Right lobe of liver (tissue), 6 donors: ENCODE measurements at regions not wholly inside any gene's neighbourhood (a gene's known extent, or its start where the extent isn't known, plus 50 kb on each side); places are given as distances from the start of the nearest gene placed in this dataset.
A peak's percentile ranks its signal among the peaks of the same experiment; 100 is the strongest.
"Not testable (repeated sequence)": the region's sequence is repeated elsewhere in the genome, so short reads cannot be mapped to it uniquely, and the experiment has no call there.

Experiments
- ATAC-seq, 4 donors: fragments of 200-7000 bp; cut with Tn5 transposase; one replicate each; pipeline ENCODE4 v1.9.1; 2020; ENCODE audit warnings: mild to moderate bottlenecking in 4 of 4, moderate library complexity in 4 of 4
- DNase-seq, 3 donors: peaks; one replicate each; pipeline ENCODE4 v3.0.0-alpha.2; 2020
- H3K27ac ChIP-seq, 3 donors: fragments of 200-600 bp; one replicate each; pipeline ENCODE4 v1.8.0; 2022
- H3K27me3 ChIP-seq, 2 donors: fragments of 200-600 bp; one replicate each; pipeline ENCODE4 v1.8.0; 2022
- H3K36me3 ChIP-seq, 4 donors: fragments of 200-600 bp; sonication (generic) in 1 of 4; one replicate each; pipeline versions ENCODE4 v1.5.1 to v1.8.0; 2017 to 2022; ENCODE audit warnings: control low read depth in 1 of 4
- H3K4me1 ChIP-seq, 4 donors: fragments of 200-600 bp; sonication (generic) in 1 of 4; one replicate each; pipeline versions ENCODE4 v1.5.1 to v1.8.0; 2017 to 2022; ENCODE audit warnings: control low read depth in 1 of 4
- H3K4me3 ChIP-seq, 3 donors: fragments of 200-600 bp; one replicate each; pipeline ENCODE4 v1.8.0; 2022
- H3K9me3 ChIP-seq, 4 donors: fragments of 200-600 bp; sonication (generic) in 1 of 4; one replicate each; pipeline versions ENCODE4 v1.5.1 to v1.8.0; 2017 to 2022; ENCODE audit warnings: control low read depth in 1 of 4
- POLR2A ChIP-seq: fragments of 450-650 bp; IDR thresholded peaks from one replicate; pipeline ENCODE4 v1.6.1; 2017; ENCODE audit warnings: antibody characterized with exemption, mild to moderate bottlenecking
- WGBS: methylation state at CpG from one replicate; pipeline ENCODE4 v1.1.6; 2018; ENCODE audit warnings: low coverage, low lambda C conversion rate; ENCODE audit not compliant: insufficient coverage; ENCODE audit errors: missing lambda C conversion rate; 5-methylcytosine and 5-hydroxymethylcytosine counted together
- intact Hi-C, 2 donors: fragments of 100-400 bp; cut with DNase I; formaldehyde crosslinking; loops; one replicate each; pipeline versions ENCODE4 v1.11.2 to v1.14.1; 2022
- TF ChIP-seq, protein P1 (sequence below), 4 donors: fragments of 200-600 bp in 3 of 4; fragments of 450-650 bp in 1 of 4; IDR thresholded peaks; one replicate each; pipeline versions ENCODE4 v1.5.1 to v1.8.0; 2016 to 2022; ENCODE audit warnings: antibody characterized with exemption in 4 of 4, mild to moderate bottlenecking in 2 of 4
- donor health status: DM: no; HTN: yes; CAD: no.
- donor health status: DM: no; HTN: no; CAD: no.
- donor health status: DM: no; HTN: no; CAD: no.
- donor health status: DM: no; HTN: yes; CAD: no.
- donor health status: DM: no; HTN: yes; CAD: no.

DNA sequence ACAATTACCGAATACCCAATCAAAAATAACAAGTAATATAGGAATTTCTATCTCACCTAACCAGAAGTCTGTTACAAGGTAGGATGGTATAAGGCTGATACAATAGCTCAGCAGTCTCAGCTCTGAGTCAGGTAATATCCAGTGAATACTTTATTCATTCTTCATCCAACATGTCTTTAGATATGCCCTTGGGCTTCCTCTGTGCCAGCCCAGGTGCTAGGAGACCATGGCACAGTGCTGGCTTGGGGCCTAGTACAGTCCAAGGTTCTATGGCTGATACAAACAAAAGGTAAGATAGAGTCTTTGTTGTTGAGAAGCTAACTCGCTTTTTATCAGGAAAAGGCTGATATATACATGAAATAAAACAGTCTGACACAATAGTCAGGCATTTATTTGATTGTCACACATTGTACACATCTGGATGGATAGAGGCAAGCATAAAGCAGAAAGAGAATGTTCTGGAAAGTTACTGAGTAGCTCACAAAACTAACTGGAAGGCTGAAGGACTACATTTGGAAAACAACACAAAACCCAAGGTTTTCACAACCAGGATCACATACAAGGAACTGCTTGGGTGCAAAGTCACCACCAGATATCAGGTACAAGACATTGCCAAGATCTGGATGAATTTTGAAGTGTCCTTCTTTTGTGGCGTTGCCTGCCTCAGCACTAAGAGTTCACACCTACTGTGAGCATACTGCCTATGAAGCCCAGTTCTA lies 110.4 kb upstream of the SCAF8 start:
- intact Hi-C loops = no loop called here
- DNase-seq = no peak
- H3K9me3 ChIP-seq = no peaks in the 10 kb centered on the region
- WGBS = 70% methylated on average over 3 of the region's 3 CpGs
- H3K4me3 ChIP-seq = no peak overlapping the region
- H3K36me3 ChIP-seq = no peaks in the 10 kb centered on the region
- no peaks in the 10 kb centered on the region for H3K4me1 ChIP-seq
- H3K27me3 ChIP-seq = no peaks in the 10 kb centered on the region
- H3K27ac ChIP-seq = no peak overlapping the region
- TF ChIP-seq, protein P1, sequence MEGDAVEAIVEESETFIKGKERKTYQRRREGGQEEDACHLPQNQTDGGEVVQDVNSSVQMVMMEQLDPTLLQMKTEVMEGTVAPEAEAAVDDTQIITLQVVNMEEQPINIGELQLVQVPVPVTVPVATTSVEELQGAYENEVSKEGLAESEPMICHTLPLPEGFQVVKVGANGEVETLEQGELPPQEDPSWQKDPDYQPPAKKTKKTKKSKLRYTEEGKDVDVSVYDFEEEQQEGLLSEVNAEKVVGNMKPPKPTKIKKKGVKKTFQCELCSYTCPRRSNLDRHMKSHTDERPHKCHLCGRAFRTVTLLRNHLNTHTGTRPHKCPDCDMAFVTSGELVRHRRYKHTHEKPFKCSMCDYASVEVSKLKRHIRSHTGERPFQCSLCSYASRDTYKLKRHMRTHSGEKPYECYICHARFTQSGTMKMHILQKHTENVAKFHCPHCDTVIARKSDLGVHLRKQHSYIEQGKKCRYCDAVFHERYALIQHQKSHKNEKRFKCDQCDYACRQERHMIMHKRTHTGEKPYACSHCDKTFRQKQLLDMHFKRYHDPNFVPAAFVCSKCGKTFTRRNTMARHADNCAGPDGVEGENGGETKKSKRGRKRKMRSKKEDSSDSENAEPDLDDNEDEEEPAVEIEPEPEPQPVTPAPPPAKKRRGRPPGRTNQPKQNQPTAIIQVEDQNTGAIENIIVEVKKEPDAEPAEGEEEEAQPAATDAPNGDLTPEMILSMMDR (IDR thresholded peaks at IDR 0.05) = no peak
- TF ChIP-seq POLR2A = no peak
- ATAC-seq = peak in 2 of 4 donors; percentile 21 to 22

DNA sequence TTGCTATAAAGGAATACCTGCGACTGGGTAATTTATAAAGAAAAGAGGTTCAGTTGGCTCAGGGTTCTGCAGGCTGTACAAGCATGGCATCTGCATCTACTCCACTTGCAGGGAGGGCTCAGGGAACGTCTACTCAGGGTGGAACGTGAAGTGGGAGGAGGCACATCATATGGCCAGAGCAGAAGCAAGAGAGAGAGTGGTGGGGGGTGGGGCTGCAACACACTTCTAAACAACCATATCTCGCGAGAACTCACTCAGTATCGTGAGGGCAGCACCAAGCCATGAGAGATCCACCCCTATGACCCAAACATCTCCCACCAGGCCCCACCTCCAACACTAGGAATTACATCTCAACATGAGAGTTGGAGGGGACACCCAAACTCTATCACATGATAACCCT lies 109.8 kb upstream of the SCAF8 start:
- TF ChIP-seq, protein P1 (IDR thresholded peaks at IDR 0.05) = no peak
- no peak for TF ChIP-seq POLR2A
- no peaks in the 10 kb centered on the region for H3K36me3 ChIP-seq
- H3K27ac ChIP-seq = no peak overlapping the region
- H3K4me1 ChIP-seq = no peaks in the 10 kb centered on the region
- DNase-seq = no peak
- no peaks in the 10 kb centered on the region for H3K9me3 ChIP-seq
- ATAC-seq = no peak
- intact Hi-C loops = no loop called here
- H3K27me3 ChIP-seq = no peaks in the 10 kb centered on the region
- 56% methylated on average over 3 of the region's 6 CpGs for WGBS
- no peak overlapping the region for H3K4me3 ChIP-seq

DNA sequence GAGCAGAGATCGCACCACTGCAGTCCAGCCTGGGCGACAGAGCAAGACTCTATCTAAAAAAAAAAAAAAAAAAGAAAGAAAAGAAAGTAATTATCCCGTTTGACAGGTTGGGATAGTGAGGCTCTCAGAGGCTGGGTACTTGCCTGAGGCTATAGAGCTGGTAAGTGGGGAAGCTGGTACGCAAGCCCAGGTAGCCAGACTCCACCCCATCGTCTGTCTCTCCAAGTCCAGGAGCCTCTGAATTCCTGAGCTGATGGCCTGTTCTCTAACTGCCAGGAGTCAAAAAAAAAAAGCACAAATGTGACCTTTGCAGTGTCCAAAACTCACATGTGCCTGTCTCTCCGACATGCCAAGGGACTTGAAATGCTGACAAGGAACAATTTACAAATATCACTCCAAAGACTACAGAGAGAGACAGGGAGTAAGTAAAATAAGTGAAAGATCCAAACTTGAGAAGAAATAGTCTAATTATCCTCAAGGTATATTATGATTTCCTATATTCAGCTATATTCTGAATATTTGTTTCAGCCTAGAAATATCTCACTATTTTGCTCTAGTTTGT lies 109.1 kb upstream of the SCAF8 start:
- 63% methylated on average over 3 of the region's 6 CpGs for WGBS
- Histone ChIP-seq H3K4me3 (no peak overlapping the region), H3K9me3 (no peaks in the 10 kb centered on the region), H3K36me3 (no peaks in the 10 kb centered on the region), H3K27me3 (no peaks in the 10 kb centered on the region), H3K4me1 (no peaks in the 10 kb centered on the region), H3K27ac (no peak overlapping the region)
- intact Hi-C loops = no loop called here
- peak in 3 of 4 donors; percentile 32 to 46 (median 36) for ATAC-seq
- TF ChIP-seq POLR2A = no peak
- TF ChIP-seq, protein P1 (IDR thresholded peaks at IDR 0.05) = no peak
- no peak for DNase-seq

DNA sequence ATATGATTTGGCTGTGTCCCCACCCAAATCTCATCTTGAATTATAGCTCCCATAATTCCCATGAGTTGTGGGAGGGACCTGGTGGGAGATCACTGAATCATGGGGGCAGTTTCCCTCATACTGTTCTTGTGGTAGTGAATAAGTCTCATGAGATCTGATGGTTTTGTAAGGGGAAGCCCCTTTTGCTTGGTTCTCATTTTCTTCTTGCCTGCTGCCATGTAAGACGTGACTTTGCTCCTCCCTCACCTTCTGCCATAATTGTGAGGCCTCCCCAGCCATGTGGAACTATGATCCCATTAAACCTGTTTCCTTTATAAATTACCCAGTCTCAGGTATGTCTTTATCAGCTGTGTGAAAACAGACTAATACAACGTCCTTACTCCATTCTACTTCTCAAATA lies 108.5 kb upstream of the SCAF8 start:
- intact Hi-C loops, DNase-seq, ATAC-seq, H3K36me3 ChIP-seq, H3K4me3 ChIP-seq, H3K4me1 ChIP-seq, H3K27me3 ChIP-seq, H3K9me3 ChIP-seq, H3K27ac ChIP-seq: not testable (repeated sequence)
- 71% methylated on average over 2 of the region's 2 CpGs for WGBS

DNA sequence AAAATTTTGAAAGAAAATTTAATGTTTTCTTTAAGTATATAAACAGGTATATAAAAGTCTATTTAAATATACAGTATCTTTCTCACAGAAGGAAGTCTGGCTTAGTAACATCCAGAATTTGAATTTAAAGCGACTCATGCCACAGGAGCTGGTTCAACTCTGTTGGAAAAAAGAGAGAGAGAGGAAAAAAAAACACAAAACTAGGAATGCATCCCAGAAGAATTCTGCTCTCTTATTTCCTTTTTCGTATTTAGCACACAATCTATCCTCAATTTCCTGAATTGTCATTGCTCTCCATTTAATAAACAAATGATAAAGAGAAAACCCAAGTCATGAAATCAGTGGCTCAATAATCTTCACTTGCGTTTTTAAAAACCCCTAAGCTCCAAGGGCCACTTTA lies 107.5 kb upstream of the SCAF8 start:
- DNase-seq = no peak
- H3K4me3 ChIP-seq = no peak overlapping the region
- TF ChIP-seq POLR2A = no peak
- TF ChIP-seq, protein P1 (IDR thresholded peaks at IDR 0.05) = no peak
- intact Hi-C loops = no loop called here
- no peak for ATAC-seq
- H3K27me3 ChIP-seq = no peaks in the 10 kb centered on the region
- H3K9me3 ChIP-seq = no peaks in the 10 kb centered on the region
- no peak overlapping the region for H3K27ac ChIP-seq
- no peaks in the 10 kb centered on the region for H3K36me3 ChIP-seq
- no peaks in the 10 kb centered on the region for H3K4me1 ChIP-seq
- 65% methylated on average over 3 of the region's 3 CpGs for WGBS
